GM18505 (cell line): ENCODE measurements at regions not wholly inside any gene's neighbourhood (a gene's known extent, or its start where the extent isn't known, plus 50 kb on each side); places are given as distances from the start of the nearest gene placed in this dataset.
A peak's percentile ranks its signal among the peaks of the same experiment; 100 is the strongest.
"Not testable (repeated sequence)": the region's sequence is repeated elsewhere in the genome, so short reads cannot be mapped to it uniquely, and the experiment has no call there.

Source experiments
- ATAC-seq: cut with Tn5 transposase; IDR thresholded peaks from one replicate; pipeline ENCODE4 v1.9.1; 2021; ENCODE audit not compliant: unreplicated experiment
- POLR2A ChIP-seq: IDR thresholded peaks from 4 replicates; pipeline ENCODE4 v1.6.1; 2011; ENCODE audit warnings: borderline replicate concordance; ENCODE audit not compliant: insufficient read depth, insufficient read length; ENCODE audit errors: extremely low read depth

GRCh38 chr4:118494437-118494836 lies 141.6 kb upstream of the PRSS12 start:
- ATAC-seq: not testable (repeated sequence)

DNA sequence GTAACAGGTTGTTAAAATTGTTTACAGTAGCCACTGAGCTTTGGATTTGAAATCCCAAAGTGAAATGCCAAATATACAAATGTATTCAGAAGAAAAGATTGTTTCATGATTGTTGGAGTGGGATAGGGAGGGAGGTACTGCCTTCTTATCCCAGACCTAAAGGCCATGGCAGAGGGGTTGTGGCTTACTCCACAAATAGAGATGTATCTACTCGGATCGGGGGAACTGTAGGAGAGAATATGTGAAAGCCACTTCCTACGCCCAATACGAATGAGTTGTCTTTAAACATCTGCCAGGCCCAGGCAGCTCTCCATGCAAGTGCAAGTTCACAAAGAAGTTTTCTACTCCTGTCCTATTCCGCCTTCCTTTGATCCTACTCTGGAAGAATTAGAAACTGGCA lies 150.2 kb upstream of the PRSS12 start:
- not testable (repeated sequence) for ATAC-seq

GRCh38 chr4:118504927-118505326 lies 152.1 kb upstream of the PRSS12 start:
- not testable (repeated sequence) for ATAC-seq

GRCh38 chr4:118505491-118505890 lies 152.7 kb upstream of the PRSS12 start:
- ATAC-seq: not testable (repeated sequence)

DNA sequence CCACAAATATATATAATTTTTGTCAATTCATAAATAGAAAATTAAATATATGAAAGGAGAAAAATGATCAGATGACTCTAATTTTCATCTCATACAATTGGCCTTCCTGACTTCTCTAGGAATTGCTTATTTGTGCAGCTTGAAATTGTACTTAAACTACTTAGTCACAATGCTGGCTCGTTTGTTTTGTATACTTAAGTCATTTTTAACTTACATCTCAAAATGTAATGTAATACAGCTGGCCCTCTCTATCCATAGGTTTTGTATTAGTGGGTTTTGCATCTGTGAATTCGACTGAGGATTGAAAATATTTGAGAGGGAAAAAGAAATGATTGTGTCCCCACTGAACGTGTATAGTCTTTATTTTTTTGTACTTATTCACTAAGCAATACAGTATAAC lies 160.1 kb upstream of the PRSS12 start:
- ATAC-seq: not testable (repeated sequence)

DNA sequence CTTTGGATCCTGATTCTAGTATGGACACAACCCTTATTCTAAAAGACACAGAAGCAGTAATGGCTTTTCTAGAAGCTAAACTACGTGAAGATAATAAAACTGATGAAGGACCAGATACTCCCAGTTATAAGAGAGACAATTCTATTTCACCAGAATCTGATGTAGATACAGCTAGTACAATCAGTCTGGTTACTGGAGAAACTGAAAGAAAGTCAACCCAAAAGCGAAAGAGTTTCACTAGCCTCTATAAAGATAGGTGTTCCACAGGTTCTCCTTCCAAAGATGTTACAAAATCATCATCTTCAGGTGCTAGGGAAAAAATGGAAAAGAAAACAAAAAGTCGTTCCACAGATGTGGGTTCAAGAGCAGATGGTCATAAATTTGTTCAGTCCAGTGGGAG lies 161.5 kb upstream of the PRSS12 start:
- ATAC-seq: not testable (repeated sequence)

- not testable (repeated sequence) for ATAC-seq
These were observed 163.3 kb upstream of the PRSS12 start for GRCh38 chr4:118516107-118516506.

- ATAC-seq: not testable (repeated sequence)
These were observed 155.1 kb upstream of the METTL14 start for GRCh38 chr4:118530107-118530506.

- not testable (repeated sequence) for ATAC-seq
These were observed 153.2 kb upstream of the METTL14 start for GRCh38 chr4:118531947-118532346.

DNA sequence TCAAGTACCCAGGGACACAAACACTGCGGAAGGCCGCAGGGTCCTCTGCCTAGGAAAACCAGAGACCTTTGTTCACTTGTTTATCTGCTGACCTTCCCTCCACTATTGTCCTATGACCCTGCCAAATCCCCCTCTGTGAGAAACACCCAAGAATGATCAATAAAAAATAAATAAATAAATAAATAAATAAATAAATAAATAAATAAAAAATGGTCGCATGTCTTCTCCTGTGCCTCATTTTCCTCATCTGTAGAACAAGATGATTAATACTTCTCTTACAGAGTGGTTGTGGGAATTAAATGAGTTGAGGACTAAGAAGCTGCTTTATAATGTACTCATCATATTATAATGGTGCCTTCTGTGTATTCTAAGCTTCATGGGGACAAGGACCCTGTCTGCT lies 149.4 kb upstream of the METTL14 start:
- ATAC-seq: not testable (repeated sequence)

DNA sequence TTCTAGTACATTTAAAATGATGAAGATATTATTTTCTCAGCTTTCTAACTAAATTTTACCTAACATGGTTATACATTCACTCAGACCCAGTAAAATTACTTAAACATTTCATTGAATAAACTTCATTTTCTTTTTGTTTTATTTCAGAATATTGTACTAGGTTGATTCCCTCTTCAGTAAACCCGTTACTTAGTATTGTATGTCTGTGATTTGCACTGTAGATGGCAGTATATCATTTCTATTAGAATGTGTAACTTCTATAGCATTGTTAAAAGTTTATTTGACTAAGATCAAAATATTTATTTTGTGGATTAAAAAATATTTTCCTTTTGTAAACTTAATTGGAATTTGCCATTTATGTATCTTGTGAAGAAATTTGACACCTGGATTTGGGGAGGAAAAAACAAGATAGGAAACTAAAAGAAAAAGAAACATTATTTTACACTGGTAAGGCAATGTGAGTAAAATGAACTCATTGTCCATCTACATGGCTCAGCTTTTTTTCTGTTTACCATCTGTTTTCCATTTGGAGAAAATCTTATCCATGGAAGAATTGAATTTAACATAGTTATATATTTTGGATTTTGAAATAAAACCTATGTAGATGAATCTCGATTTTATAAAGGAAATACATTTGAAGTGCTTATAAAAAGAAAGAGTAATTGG lies 145.6 kb upstream of the METTL14 start:
- not testable (repeated sequence) for ATAC-seq

DNA sequence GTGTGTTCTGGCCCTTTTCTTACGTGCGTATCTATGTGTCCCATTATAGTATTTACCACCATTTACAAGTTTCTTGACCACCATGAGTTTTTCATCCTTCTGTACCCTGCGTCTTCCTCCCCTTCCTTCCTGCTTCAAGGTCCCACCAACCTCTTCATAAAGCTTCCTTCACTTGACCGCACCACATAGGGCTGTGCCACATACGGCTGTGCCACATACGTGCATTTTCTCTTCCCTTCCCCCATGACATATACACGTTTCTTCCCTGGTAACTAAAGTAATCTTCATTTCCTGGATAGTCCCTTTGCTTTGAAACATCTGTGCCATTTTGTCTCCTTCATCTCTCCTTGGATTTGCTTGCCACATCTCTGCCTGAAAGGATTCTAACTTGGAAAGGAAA lies 128.6 kb upstream of the METTL14 start:
- ATAC-seq: not testable (repeated sequence)

DNA sequence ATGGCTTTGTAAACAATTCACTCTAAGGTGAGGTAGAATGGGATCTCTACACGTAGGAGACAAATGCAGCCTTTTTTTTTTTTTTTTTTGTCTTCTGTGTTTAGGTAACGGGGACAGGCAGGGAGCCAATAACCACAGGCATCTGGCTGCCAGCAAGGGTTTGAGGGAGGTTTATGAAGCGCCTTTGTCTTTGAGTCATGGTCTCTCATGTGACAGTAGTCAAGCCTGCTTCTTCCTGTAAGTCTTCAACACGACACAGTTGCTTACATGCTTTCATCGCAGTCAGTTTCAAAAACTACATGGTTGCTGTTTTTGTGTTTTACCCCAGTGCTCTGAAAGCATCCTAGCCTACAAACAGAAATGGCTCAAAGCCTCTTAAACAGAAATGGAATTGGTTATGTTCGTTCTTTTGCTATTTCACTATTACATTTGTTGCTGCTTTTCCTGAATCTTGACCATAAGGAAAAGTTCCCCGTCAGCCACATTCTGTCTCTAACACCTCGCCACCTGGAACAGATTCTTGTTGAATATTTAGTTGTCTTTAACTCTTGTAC lies 127.8 kb upstream of the METTL14 start:
- ATAC-seq: no peak
- no peak for TF ChIP-seq POLR2A

DNA sequence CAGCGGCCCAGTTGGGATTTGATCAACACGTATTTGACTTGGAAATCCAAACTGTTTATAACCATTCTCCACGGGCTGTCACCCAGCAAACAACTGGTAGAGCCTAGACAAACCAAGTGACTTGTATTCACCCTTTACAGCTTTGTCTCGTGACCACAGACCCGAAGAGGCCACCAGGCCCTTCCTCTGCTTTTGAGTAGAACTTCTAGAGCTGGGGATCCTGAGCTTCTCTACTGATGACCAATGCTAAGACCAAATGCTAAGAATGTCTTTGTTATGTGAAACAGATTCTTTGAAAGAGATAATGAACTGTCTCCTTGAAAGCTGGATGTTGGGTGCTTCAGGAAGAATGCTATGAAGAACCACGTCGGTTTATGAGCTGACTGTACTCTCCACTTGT lies 127.0 kb upstream of the METTL14 start:
- not testable (repeated sequence) for ATAC-seq

DNA sequence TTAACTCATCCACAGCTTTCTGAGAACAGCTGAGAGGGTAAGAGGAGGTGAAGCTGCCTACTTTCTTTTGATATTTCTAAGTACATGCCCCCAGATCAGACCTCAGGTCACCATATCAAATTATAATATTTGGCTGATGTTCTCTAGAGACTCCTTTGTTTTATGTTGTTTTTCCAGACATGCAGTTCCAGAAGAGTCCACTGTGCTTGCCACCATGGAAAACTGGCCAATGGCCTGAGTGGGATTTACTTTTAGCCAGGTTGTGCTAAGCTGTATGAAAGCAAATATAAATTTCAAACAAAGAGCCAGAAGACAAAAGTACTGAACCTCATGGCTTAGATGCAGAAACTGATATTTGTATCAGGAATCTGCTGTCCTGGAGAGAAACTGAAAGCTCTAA lies 123.6 kb upstream of the METTL14 start:
- not testable (repeated sequence) for ATAC-seq

GRCh38 chr4:118566003-118566513 lies 119.1 kb upstream of the METTL14 start:
- peak; percentile 68 for ATAC-seq

GRCh38 chr4:118572991-118573390 lies 112.2 kb upstream of the METTL14 start:
- not testable (repeated sequence) for ATAC-seq

GRCh38 chr4:118574251-118574913 lies 110.8 kb upstream of the METTL14 start:
- ATAC-seq: not testable (repeated sequence)

DNA sequence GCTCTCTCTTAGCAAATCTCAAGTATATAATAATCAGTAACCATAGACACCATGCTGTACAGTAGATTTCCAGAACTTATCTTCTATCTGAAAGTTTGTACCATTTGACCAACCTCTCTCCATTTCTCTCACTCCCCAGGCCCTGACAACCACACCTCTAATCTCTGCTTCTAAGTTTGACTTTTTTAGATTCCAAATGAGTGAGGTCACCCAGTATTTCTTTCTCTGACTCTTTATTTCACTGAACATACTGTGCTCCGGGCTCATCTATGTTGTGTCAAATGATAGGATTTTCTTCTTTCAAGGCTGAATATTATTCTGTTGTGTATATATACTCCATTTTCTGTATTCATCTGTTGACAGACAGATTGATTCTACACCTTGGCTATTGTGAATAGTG lies 110.1 kb upstream of the METTL14 start:
- ATAC-seq: not testable (repeated sequence)

DNA sequence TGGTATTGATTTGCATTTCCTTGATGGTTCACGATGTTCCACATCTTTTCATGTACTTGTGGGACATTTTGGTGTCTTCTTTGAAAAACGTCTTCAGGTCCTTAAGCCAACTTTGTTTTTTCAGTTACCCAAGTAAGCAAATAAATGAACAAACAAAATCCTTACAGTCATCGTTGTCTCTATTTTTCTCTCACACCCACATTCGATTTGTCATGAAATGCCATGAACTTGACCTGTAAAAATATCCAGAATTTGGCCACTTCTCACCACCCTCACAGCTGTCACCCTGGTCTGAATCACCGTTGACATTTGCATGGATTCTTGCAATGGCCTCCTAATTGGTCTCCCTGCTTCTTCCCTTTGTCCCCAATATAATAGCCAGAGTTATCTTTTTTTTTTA lies 109.5 kb upstream of the METTL14 start:
- not testable (repeated sequence) for ATAC-seq

DNA sequence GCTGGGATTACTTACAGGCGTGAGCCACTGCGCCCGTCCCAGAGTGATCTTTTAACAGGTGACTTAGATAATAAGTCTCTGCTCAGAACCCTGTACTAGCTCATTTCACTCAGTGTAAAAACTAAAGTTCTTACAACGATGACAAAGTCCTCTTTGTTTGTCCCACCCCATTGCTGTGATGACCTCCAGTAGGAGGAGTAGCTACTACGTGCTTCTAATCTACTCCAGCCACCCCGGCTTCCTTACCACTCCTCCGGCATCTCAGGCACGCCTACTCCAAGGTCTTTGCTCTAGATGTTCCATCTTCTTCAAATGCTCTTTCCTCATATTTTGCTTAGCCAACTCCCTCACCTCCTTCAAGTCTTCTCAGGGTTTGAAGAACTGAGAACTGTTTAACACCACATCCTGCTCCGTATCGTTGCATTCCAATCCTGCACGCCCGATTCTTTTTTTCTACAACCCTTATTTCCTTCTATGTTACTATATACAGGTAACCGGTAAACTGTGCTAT lies 108.4 kb upstream of the METTL14 start:
- ATAC-seq: not testable (repeated sequence)
